SU-DHL-6 (cell line): ENCODE measurements at regions not wholly inside any gene's neighbourhood (a gene's known extent, or its start where the extent isn't known, plus 50 kb on each side); places are given as distances from the start of the nearest gene placed in this dataset.

ENCODE experiments used
- EZH2phosphoT487 ChIP-seq: fragments of 200-600 bp; sonication (generic), shearing (Covaris generic); conservative IDR thresholded peaks from 2 replicates; pipeline ENCODE4 v1.6.1; 2018; ENCODE audit warnings: mild to moderate bottlenecking, antibody characterized with exemption, low read length, moderate library complexity, mixed read lengths
- TF ChIP-seq, protein P1 (sequence below): fragments of 200-600 bp; sonication (generic); IDR thresholded peaks from one replicate; pipeline ENCODE4 v1.5.1; 2017; ENCODE audit warnings: antibody characterized with exemption, mild to moderate bottlenecking, low read length, moderate library complexity; ENCODE audit not compliant: insufficient read depth, poor library complexity, severe bottlenecking

DNA sequence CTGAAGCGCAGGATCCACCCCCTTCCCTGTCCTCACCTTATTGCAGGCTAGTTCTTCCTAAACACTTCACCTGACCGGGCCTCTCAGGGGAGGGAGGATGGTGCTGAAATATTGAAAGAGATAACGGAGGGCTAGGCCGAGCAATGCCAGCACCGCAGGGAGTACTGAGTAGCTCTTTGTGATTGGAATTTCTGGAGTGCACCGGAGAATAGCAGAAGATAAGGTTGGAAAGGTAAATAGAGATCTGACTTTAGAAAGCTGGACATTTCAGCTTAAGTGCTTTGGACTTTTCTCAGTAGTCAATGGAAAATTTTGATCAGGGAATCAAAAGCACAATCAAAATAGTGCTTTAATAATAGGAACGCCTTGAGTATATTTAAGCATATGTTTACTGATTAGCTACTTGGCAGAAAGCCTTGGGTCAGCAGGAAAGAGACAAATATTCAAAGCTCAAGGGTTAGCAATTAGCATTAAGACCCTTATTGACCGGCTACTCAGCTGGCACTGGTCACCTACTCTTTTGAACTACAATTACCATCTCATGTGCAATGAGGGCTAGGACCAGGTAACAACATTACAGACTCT is 142.9 kb upstream of the NDUFV2 start:
- TF ChIP-seq, protein P1, sequence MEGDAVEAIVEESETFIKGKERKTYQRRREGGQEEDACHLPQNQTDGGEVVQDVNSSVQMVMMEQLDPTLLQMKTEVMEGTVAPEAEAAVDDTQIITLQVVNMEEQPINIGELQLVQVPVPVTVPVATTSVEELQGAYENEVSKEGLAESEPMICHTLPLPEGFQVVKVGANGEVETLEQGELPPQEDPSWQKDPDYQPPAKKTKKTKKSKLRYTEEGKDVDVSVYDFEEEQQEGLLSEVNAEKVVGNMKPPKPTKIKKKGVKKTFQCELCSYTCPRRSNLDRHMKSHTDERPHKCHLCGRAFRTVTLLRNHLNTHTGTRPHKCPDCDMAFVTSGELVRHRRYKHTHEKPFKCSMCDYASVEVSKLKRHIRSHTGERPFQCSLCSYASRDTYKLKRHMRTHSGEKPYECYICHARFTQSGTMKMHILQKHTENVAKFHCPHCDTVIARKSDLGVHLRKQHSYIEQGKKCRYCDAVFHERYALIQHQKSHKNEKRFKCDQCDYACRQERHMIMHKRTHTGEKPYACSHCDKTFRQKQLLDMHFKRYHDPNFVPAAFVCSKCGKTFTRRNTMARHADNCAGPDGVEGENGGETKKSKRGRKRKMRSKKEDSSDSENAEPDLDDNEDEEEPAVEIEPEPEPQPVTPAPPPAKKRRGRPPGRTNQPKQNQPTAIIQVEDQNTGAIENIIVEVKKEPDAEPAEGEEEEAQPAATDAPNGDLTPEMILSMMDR: no peak
- no peak for TF ChIP-seq EZH2phosphoT487
